RWPE2 (cell line): ENCODE measurements at regions not wholly inside any gene's neighbourhood (a gene's known extent, or its start where the extent isn't known, plus 50 kb on each side); places are given as distances from the start of the nearest gene placed in this dataset.

Source experiments
- ATAC-seq: fragments of 200-7000 bp; cut with Tn5 transposase; 3 replicates; pipeline ENCODE4 v1.9.1; 2021; ENCODE audit warnings: low read depth
- DNase-seq: peaks from one replicate; pipeline ENCODE4 v3.0.0-alpha.2; 2020; ENCODE audit warnings: low spot score
- H3K27ac ChIP-seq: fragments of 450-650 bp; 2 replicates; pipeline ENCODE4 v1.5.1; 2017; ENCODE audit warnings: mild to moderate bottlenecking; ENCODE audit not compliant: poor library complexity, severe bottlenecking
- H3K27me3 ChIP-seq: fragments of 250-450 bp; sonication (Bioruptor Pico); 2 replicates; pipeline ENCODE4 v1.5.1; 2021; ENCODE audit warnings: mild to moderate bottlenecking, moderate library complexity; ENCODE audit not compliant: insufficient read depth, poor library complexity, severe bottlenecking
- H3K36me3 ChIP-seq: fragments of 250-450 bp; sonication (Bioruptor Pico); 2 replicates; pipeline ENCODE4 v1.5.1; 2020; ENCODE audit warnings: low read depth, mild to moderate bottlenecking, moderate library complexity
- H3K4me1 ChIP-seq: fragments of 250-450 bp; sonication (Bioruptor Pico); 2 replicates; pipeline ENCODE4 v1.5.1; 2021; ENCODE audit warnings: mild to moderate bottlenecking, moderate library complexity; ENCODE audit not compliant: insufficient read depth, poor library complexity, severe bottlenecking
- H3K4me3 ChIP-seq: fragments of 250-450 bp; sonication (Bioruptor Pico); 2 replicates; pipeline ENCODE4 v1.5.1; 2021; ENCODE audit warnings: mild to moderate bottlenecking, moderate library complexity; ENCODE audit not compliant: severe bottlenecking
- H3K9me3 ChIP-seq: fragments of 250-450 bp; sonication (Bioruptor Pico); 2 replicates; pipeline ENCODE4 v1.5.1; 2021; ENCODE audit warnings: mild to moderate bottlenecking, moderate library complexity; ENCODE audit not compliant: severe bottlenecking
- CTCF ChIP-seq: fragments of 450-650 bp; IDR thresholded peaks from one replicate; pipeline ENCODE4 v1.5.1; 2017; ENCODE audit warnings: mild to moderate bottlenecking, moderate library complexity; ENCODE audit not compliant: poor library complexity, severe bottlenecking

- H3K27ac ChIP-seq, result no peak overlapping the region
- H3K36me3 ChIP-seq, result no peaks in the 10 kb centered on the region
- DNase-seq, result no peak
- no peak overlapping the region for H3K4me3 ChIP-seq
- no peaks in the 10 kb centered on the region for H3K27me3 ChIP-seq
- TF ChIP-seq CTCF, result no peak
- no peak for ATAC-seq
- no peaks in the 10 kb centered on the region for H3K9me3 ChIP-seq
- H3K4me1 ChIP-seq, result peaks cover 4% of the 10 kb centered on the region
Measured at GRCh38 chr7:33728873-33729551, 176.3 kb upstream of the BMPER start.

GRCh38 chr7:33729726-33730125 is 175.6 kb upstream of the BMPER start:
- Histone ChIP-seq H3K4me3 (no peak overlapping the region), H3K9me3 (no peaks in the 10 kb centered on the region), H3K27me3 (no peaks in the 10 kb centered on the region), H3K36me3 (no peaks in the 10 kb centered on the region), H3K4me1 (peaks cover 4% of the 10 kb centered on the region), H3K27ac (no peak overlapping the region)
- ATAC-seq (no peak), DNase-seq (no peak)
- no peak for TF ChIP-seq CTCF

- ATAC-seq, result no peak
- TF ChIP-seq CTCF, result no peak
- no peaks in the 10 kb centered on the region for H3K27me3 ChIP-seq
- no peaks in the 10 kb centered on the region for H3K9me3 ChIP-seq
- no peaks in the 10 kb centered on the region for H3K36me3 ChIP-seq
- peaks cover 4% of the 10 kb centered on the region for H3K4me1 ChIP-seq
- no peak overlapping the region for H3K27ac ChIP-seq
- DNase-seq, result no peak
- no peak overlapping the region for H3K4me3 ChIP-seq
Measured at GRCh38 chr7:33730958-33731357, 174.4 kb upstream of the BMPER start.

GRCh38 chr7:33731912-33732311 is 173.4 kb upstream of the BMPER start:
- H3K9me3 ChIP-seq, result no peaks in the 10 kb centered on the region
- H3K27me3 ChIP-seq, result no peaks in the 10 kb centered on the region
- DNase-seq (no peak), ATAC-seq (no peak)
- H3K4me1 ChIP-seq, result no peaks in the 10 kb centered on the region
- H3K27ac ChIP-seq, result no peak overlapping the region
- H3K36me3 ChIP-seq, result no peaks in the 10 kb centered on the region
- TF ChIP-seq CTCF, result no peak
- no peak overlapping the region for H3K4me3 ChIP-seq

- TF ChIP-seq CTCF, result no peak
- Histone ChIP-seq H3K36me3 (no peaks in the 10 kb centered on the region), H3K9me3 (no peaks in the 10 kb centered on the region), H3K4me3 (no peak overlapping the region), H3K27ac (no peak overlapping the region), H3K4me1 (no peaks in the 10 kb centered on the region), H3K27me3 (no peaks in the 10 kb centered on the region)
- ATAC-seq (no peak), DNase-seq (no peak)
Measured at GRCh38 chr7:33732462-33732861, 172.9 kb upstream of the BMPER start.
